AG04450 (cell line): ENCODE measurements at regions not wholly inside any gene's neighbourhood (a gene's known extent, or its start where the extent isn't known, plus 50 kb on each side); places are given as distances from the start of the nearest gene placed in this dataset.

Source experiments
- CTCF ChIA-PET: fragments of 300-600, 350-600 bp; formaldehyde crosslinking; extraction: SDS; loops from one replicate; lab custom pipeline; 2022; ENCODE audit warnings: antibody characterized with exemption, inconsistent platforms; lab: Charles Lee
- POLR2A ChIA-PET: fragments of 350-600 bp; formaldehyde crosslinking; extraction: SDS; loops from one replicate; lab custom pipeline; 2021; ENCODE audit warnings: antibody characterized with exemption, inconsistent platforms; lab: Yijun Ruan, JAX
- DNase-seq: peaks from one replicate; pipeline ENCODE4 v3.0.0-alpha.2; 2011; ENCODE audit warnings: low read depth, low spot score
- H3K27ac ChIP-seq: one replicate; pipeline ENCODE4 v1.5.1; 2012; ENCODE audit warnings: low read depth, low read length, control low read depth
- H3K27me3 ChIP-seq: one replicate; pipeline ENCODE4 v1.6.0; 2012; ENCODE audit warnings: low read length; ENCODE audit not compliant: control insufficient read depth, insufficient read depth
- H3K4me3 ChIP-seq: 2 replicates; pipeline ENCODE4 v1.5.1; 2011; ENCODE audit warnings: mild to moderate bottlenecking, low read depth, low read length, control low read depth
- H3K9me3 ChIP-seq: 2 replicates; pipeline ENCODE4 v1.5.1; 2012; ENCODE audit warnings: low read length; ENCODE audit not compliant: control insufficient read depth, insufficient read depth
- CTCF ChIP-seq: IDR thresholded peaks from 2 replicates; pipeline ENCODE4 v1.5.1; 2011; ENCODE audit warnings: low read depth, low read length, control low read depth, inconsistent platforms

GRCh38 chr3:147538034-147538433 is 128.9 kb downstream of the ZIC1 start:
- ChIA-PET CTCF (no interaction called here), POLR2A (no interaction called here)
- no peak for TF ChIP-seq CTCF
- H3K9me3 ChIP-seq: no peaks in the 10 kb centered on the region
- no peak for DNase-seq
- H3K27me3 ChIP-seq: no peaks in the 10 kb centered on the region
- H3K27ac ChIP-seq: no peak overlapping the region
- no peak overlapping the region for H3K4me3 ChIP-seq

DNA sequence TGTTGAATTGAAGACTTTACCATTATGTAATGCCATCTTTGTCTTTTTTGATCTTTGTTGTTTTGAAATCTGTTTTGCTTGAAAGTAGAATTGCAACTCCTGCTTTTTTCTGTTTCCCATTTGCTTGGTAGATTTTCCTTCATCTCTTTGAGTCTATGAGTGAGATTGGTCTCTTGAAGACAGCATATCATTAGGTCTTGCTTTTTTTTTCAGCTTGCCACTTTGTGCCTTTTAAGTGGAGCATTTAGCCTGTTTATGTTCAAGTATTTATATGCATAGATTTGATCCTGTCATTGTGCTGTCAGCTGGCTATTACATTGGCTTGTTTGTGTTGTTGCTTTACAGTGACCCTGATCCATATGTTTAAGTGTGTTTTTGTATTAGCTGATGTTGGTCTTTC is 131.8 kb downstream of the ZIC1 start:
- CTCF ChIA-PET: no interaction called here
- POLR2A ChIA-PET: no interaction called here
- no peak overlapping the region for H3K4me3 ChIP-seq
- no peaks in the 10 kb centered on the region for H3K27me3 ChIP-seq
- H3K27ac ChIP-seq: no peak overlapping the region
- H3K9me3 ChIP-seq: no peaks in the 10 kb centered on the region
- no peak for DNase-seq
- TF ChIP-seq CTCF: no peak

DNA sequence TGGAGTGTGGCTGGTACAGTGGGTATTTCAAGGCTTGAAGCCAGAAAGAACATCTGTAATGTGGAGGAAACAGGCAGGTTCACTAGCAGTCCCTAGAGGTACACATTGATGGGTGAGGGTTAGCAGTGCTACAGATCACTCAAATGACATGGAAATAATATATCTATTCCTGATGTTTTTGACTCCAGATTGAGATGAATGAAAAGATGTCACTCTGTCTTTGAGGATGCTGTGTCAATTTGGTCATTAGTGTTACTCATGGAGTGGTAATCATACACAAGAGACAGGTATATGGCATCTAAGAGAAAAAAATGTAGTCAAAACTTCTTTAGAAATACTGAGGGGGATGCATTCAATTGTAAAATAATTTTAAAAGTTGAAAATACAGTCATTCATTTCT is 135.1 kb downstream of the ZIC1 start:
- CTCF ChIA-PET: no interaction called here
- Histone ChIP-seq H3K27me3 (no peaks in the 10 kb centered on the region), H3K9me3 (no peaks in the 10 kb centered on the region), H3K27ac (no peak overlapping the region), H3K4me3 (no peak overlapping the region)
- DNase-seq: no peak
- TF ChIP-seq CTCF: no peak
- POLR2A ChIA-PET: no interaction called here

DNA sequence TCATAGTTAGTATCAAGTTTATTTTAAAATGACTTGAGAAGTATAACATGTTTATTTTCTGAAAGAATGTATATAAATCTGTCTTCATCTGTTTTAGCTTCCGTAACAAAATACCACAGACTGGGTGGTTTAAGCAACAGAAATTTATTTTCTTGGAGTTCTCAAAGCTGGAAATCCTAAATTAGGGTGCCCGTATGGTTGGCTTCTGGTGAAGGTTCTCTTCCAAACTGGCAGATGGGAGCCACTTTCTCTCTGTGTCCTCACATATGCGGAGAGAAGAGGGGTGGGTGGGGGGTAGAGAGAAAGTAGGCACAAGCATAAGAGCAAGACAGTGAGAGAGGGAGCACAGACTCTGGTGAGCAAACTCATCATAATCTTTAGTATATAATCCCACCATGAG is 142.3 kb downstream of the ZIC1 start:
- no peak overlapping the region for H3K27ac ChIP-seq
- no peak for DNase-seq
- no peak for TF ChIP-seq CTCF
- H3K4me3 ChIP-seq: no peak overlapping the region
- POLR2A ChIA-PET: no interaction called here
- no peaks in the 10 kb centered on the region for H3K27me3 ChIP-seq
- CTCF ChIA-PET: no interaction called here
- no peaks in the 10 kb centered on the region for H3K9me3 ChIP-seq

DNA sequence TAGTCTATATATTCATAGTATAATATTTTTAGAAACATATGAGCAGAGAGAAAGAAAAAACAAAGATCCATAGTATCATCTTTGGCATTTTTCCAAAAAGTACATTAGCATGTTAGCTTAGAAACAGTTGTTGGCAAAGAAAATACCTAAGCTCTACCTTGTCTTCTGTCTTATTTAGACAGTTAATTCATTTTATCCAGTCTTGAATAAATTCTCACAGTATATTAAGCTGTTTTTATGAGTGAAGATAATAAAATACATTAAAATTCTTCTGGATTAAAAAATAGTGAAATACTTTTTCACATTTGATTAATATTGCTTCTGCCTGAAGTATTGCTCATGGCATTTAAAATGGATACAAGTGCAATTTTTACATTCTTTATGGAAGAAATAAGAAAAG is 145.2 kb downstream of the ZIC1 start:
- Histone ChIP-seq H3K4me3 (no peak overlapping the region), H3K27me3 (no peaks in the 10 kb centered on the region), H3K9me3 (no peaks in the 10 kb centered on the region), H3K27ac (no peak overlapping the region)
- CTCF ChIA-PET: interaction anchor here (1.2 kb wide), 1 partner anchor 434 kb away, joined by 4 read pairs; no protein-coding TSS in a partner anchor
- POLR2A ChIA-PET: no interaction called here
- no peak for DNase-seq
- no peak for TF ChIP-seq CTCF
